Spleen (tissue), 11 donors: ENCODE measurements at regions not wholly inside any gene's neighbourhood (a gene's known extent, or its start where the extent isn't known, plus 50 kb on each side); places are given as distances from the start of the nearest gene placed in this dataset.

Experiments used
- DNase-seq: peaks from one replicate; pipeline ENCODE4 v3.0.0-alpha.2; 2020
- H3K27ac ChIP-seq, 8 donors: fragments of 200-600 bp; sonication (generic) in 7 of 8; 1 replicate in 4 of 8; 2 replicates in 4 of 8; pipeline versions ENCODE4 v1.5.0 to v1.8.0; 2016 to 2021; ENCODE audit warnings: inconsistent platforms in 4 of 8, mild to moderate bottlenecking in 4 of 8, moderate library complexity in 1 of 8
- H3K27me3 ChIP-seq, 7 donors: fragments of 200-600 bp; sonication (generic) in 6 of 7; replicated peaks in 1 of 7; 1 replicate in 4 of 7; 2 replicates in 3 of 7; pipeline versions ENCODE4 v1.5.0 to v1.8.0; 2016 to 2021; ENCODE audit warnings: inconsistent platforms in 3 of 7, mild to moderate bottlenecking in 1 of 7
- H3K36me3 ChIP-seq, 6 donors: fragments of 200-600 bp; sonication (generic) in 5 of 6; 1 replicate in 4 of 6; 2 replicates in 2 of 6; pipeline versions ENCODE4 v1.5.0 to v1.8.0; 2016 to 2021; ENCODE audit warnings: inconsistent platforms in 2 of 6
- H3K4me1 ChIP-seq, 6 donors: fragments of 200-600 bp; sonication (generic) in 5 of 6; 1 replicate in 3 of 6; 2 replicates in 3 of 6; pipeline versions ENCODE4 v1.5.0 to v1.8.0; 2016 to 2021; ENCODE audit warnings: inconsistent platforms in 3 of 6
- H3K4me3 ChIP-seq, 8 donors: fragments of 200-600 bp; sonication (generic) in 7 of 8; 1 replicate in 4 of 8; 2 replicates in 4 of 8; pipeline versions ENCODE4 v1.5.0 to v1.8.0; 2016 to 2021; ENCODE audit warnings: inconsistent platforms in 4 of 8, mild to moderate bottlenecking in 4 of 8, moderate library complexity in 2 of 8
- H3K9me3 ChIP-seq, 8 donors: fragments of 200-600 bp; sonication (generic) in 7 of 8; 1 replicate in 4 of 8; 2 replicates in 4 of 8; pipeline versions ENCODE4 v1.5.0 to v1.8.0; 2016 to 2021; ENCODE audit warnings: inconsistent platforms in 4 of 8
- CTCF ChIP-seq, 11 experiments: fragments of 200-600 bp in 7 of 11; fragments of 450-650 bp in 4 of 11; sonication (generic) in 4 of 11; IDR thresholded peaks in 8 of 11; conservative IDR thresholded peaks in 3 of 11; 1 replicate in 7 of 11; 2 replicates in 4 of 11; pipeline versions ENCODE4 v1.4.0 to v1.8.0; 2016 to 2021; ENCODE audit warnings: antibody characterized with exemption in 11 of 11, inconsistent platforms in 4 of 11, mild to moderate bottlenecking in 1 of 11
- POLR2A ChIP-seq, 3 donors: fragments of 450-650 bp; IDR thresholded peaks; one replicate each; pipeline ENCODE4 v1.5.1; 2017; ENCODE audit warnings: antibody characterized with exemption in 3 of 3, mild to moderate bottlenecking in 1 of 3
- POLR2AphosphoS5 ChIP-seq, 3 donors: sonication (generic); formaldehyde crosslinking; IDR thresholded peaks; one replicate each; pipeline ENCODE4 v1.5.1; 2017; ENCODE audit warnings: antibody characterized with exemption in 3 of 3
- WGBS, 5 donors: extraction: QIAGEN DNeasy Blood & Tissue Kit in 3 of 5; methylation state at CpG; one replicate each; pipeline versions ENCODE4 v1.1.5 to v1.1.7; 2013 to 2018; 5-methylcytosine and 5-hydroxymethylcytosine counted together
- intact Hi-C: fragments of 100-400 bp; cut with DNase I; formaldehyde crosslinking; loops from one replicate; pipeline ENCODE4 v1.15.0; 2023; ENCODE audit warnings: low total_unique reads
- donor health status: healthy with polysubstance abuse.
- donor health status: DM: no; HTN: no; CAD: no; lungs with moderate emphysema.
- donor health status: DM: no; HTN: no; CAD: no.
- donor health status: Bipolar disorder and iron deficiency.
- donor health status: healthy.
- donor health status: DM: no; HTN: no; CAD: no.
- donor health status: DM: yes; HTN: yes; CAD: no.

GRCh38 chr2:21270708-21271122, 146.9 kb downstream of the TDRD15 start:
- H3K27ac ChIP-seq, result peak overlapping the region in 3 of 8 donors; percentile 36 to 53 (median 44)
- 53 to 75% (median 66%) methylated on average over 5 of the region's 5 CpGs for WGBS, 5 donors
- H3K27me3 ChIP-seq, result no peaks in the 10 kb centered on the region
- peaks cover 0 to 29% (median 8%) of the 10 kb centered on the region in 6 donors for H3K4me1 ChIP-seq
- DNase-seq, result no peak
- H3K36me3 ChIP-seq, result no peaks in the 10 kb centered on the region
- no peaks in the 10 kb centered on the region for H3K9me3 ChIP-seq
- TF ChIP-seq CTCF (IDR thresholded peaks at IDR 0.05 in 8 of 11, conservative IDR thresholded peaks at IDR 0.05 in 3 of 11), result no peak
- TF ChIP-seq POLR2AphosphoS5 (IDR thresholded peaks at IDR 0.05), result peak in 2 of 3 donors; percentile 40 to 56
- intact Hi-C loops, result no loop called here
- H3K4me3 ChIP-seq, result no peak overlapping the region

- intact Hi-C loops, result no loop called here
- Histone ChIP-seq H3K4me1 (peaks cover 0 to 3% (median 0%) of the 10 kb centered on the region in 6 donors), H3K27me3 (no peaks in the 10 kb centered on the region), H3K36me3 (no peaks in the 10 kb centered on the region), H3K4me3 (no peak overlapping the region), H3K9me3 (no peaks in the 10 kb centered on the region), H3K27ac (no peak overlapping the region)
- no peak for TF ChIP-seq POLR2A (IDR thresholded peaks at IDR 0.05)
- no peak for TF ChIP-seq POLR2AphosphoS5 (IDR thresholded peaks at IDR 0.05)
- TF ChIP-seq CTCF (IDR thresholded peaks at IDR 0.05 in 8 of 11, conservative IDR thresholded peaks at IDR 0.05 in 3 of 11), result no peak
- no peak for DNase-seq
- WGBS, 5 donors, result 78 to 85% (median 82%) methylated on average over 11 to 15 of the region's 15 CpGs
Measured at GRCh38 chr2:21276163-21276562, 152.4 kb downstream of the TDRD15 start.

GRCh38 chr2:21277068-21278056, 153.6 kb downstream of the TDRD15 start:
- Histone ChIP-seq H3K27me3 (no peaks in the 10 kb centered on the region), H3K27ac (no peak overlapping the region), H3K4me1 (no peaks in the 10 kb centered on the region), H3K4me3 (no peak overlapping the region), H3K36me3 (no peaks in the 10 kb centered on the region), H3K9me3 (no peaks in the 10 kb centered on the region)
- TF ChIP-seq POLR2A (IDR thresholded peaks at IDR 0.05), result no peak
- TF ChIP-seq POLR2AphosphoS5 (IDR thresholded peaks at IDR 0.05), result no peak
- TF ChIP-seq CTCF (IDR thresholded peaks at IDR 0.05 in 8 of 11, conservative IDR thresholded peaks at IDR 0.05 in 3 of 11), result no peak
- intact Hi-C loops, result no loop called here
- DNase-seq, result no peak
- 85 to 93% (median 89%) methylated on average over 9 of the region's 9 CpGs for WGBS, 5 donors

GRCh38 chr2:21279525-21279924, 155.8 kb downstream of the TDRD15 start:
- no peaks in the 10 kb centered on the region for H3K4me1 ChIP-seq
- H3K27me3 ChIP-seq, result no peaks in the 10 kb centered on the region
- no peaks in the 10 kb centered on the region for H3K36me3 ChIP-seq
- H3K4me3 ChIP-seq, result no peak overlapping the region
- intact Hi-C loops, result no loop called here
- no peak for DNase-seq
- WGBS, 5 donors, result 56 to 68% (median 65%) methylated on average over 5 of the region's 5 CpGs
- TF ChIP-seq POLR2AphosphoS5 (IDR thresholded peaks at IDR 0.05), result no peak
- no peak for TF ChIP-seq CTCF (IDR thresholded peaks at IDR 0.05 in 8 of 11, conservative IDR thresholded peaks at IDR 0.05 in 3 of 11)
- no peak for TF ChIP-seq POLR2A (IDR thresholded peaks at IDR 0.05)
- H3K27ac ChIP-seq, result no peak overlapping the region
- no peaks in the 10 kb centered on the region for H3K9me3 ChIP-seq
